Neuron (in vitro differentiated cells): ENCODE measurements at regions not wholly inside any gene's neighbourhood (a gene's known extent, or its start where the extent isn't known, plus 50 kb on each side); places are given as distances from the start of the nearest gene placed in this dataset.
A peak's percentile ranks its signal among the peaks of the same experiment; 100 is the strongest.
"Not testable (repeated sequence)": the region's sequence is repeated elsewhere in the genome, so short reads cannot be mapped to it uniquely, and the experiment has no call there.

Experiments used
- H2AFZ ChIP-seq: one replicate; pipeline ENCODE4 v1.6.1; 2013; ENCODE audit warnings: low read depth, mild to moderate bottlenecking, inconsistent platforms, low read length, moderate library complexity
- H3K27me3 ChIP-seq: one replicate; pipeline ENCODE4 v1.6.1; 2013; ENCODE audit warnings: low read length; ENCODE audit not compliant: insufficient read depth
- H3K36me3 ChIP-seq: one replicate; pipeline ENCODE4 v1.6.1; 2013; ENCODE audit warnings: low read length; ENCODE audit not compliant: insufficient read depth
- H3K4me1 ChIP-seq: one replicate; pipeline ENCODE4 v1.6.1; 2013; ENCODE audit warnings: low read length; ENCODE audit not compliant: insufficient read depth
- H3K4me3 ChIP-seq: 2 replicates; pipeline ENCODE4 v1.5.1; 2013; ENCODE audit warnings: mild to moderate bottlenecking, low read length, moderate library complexity
- H3K9me3 ChIP-seq: one replicate; pipeline ENCODE4 v1.6.1; 2013; ENCODE audit warnings: low read length

- no peaks in the 10 kb centered on the region for H3K36me3 ChIP-seq
- no peak overlapping the region for H2AFZ ChIP-seq
- H3K9me3 ChIP-seq = no peaks in the 10 kb centered on the region
- no peak overlapping the region for H3K4me3 ChIP-seq
- H3K27me3 ChIP-seq = no peaks in the 10 kb centered on the region
- no peaks in the 10 kb centered on the region for H3K4me1 ChIP-seq
Measured at GRCh38 chr18:38239606-38240005, 674.0 kb upstream of the CELF4 start.

- no peak overlapping the region for H3K4me3 ChIP-seq
- no peaks in the 10 kb centered on the region for H3K4me1 ChIP-seq
- H3K9me3 ChIP-seq = no peaks in the 10 kb centered on the region
- H3K36me3 ChIP-seq = no peaks in the 10 kb centered on the region
- no peak overlapping the region for H2AFZ ChIP-seq
- H3K27me3 ChIP-seq = no peaks in the 10 kb centered on the region
Measured at GRCh38 chr18:38237796-38238195, 672.2 kb upstream of the CELF4 start.

DNA sequence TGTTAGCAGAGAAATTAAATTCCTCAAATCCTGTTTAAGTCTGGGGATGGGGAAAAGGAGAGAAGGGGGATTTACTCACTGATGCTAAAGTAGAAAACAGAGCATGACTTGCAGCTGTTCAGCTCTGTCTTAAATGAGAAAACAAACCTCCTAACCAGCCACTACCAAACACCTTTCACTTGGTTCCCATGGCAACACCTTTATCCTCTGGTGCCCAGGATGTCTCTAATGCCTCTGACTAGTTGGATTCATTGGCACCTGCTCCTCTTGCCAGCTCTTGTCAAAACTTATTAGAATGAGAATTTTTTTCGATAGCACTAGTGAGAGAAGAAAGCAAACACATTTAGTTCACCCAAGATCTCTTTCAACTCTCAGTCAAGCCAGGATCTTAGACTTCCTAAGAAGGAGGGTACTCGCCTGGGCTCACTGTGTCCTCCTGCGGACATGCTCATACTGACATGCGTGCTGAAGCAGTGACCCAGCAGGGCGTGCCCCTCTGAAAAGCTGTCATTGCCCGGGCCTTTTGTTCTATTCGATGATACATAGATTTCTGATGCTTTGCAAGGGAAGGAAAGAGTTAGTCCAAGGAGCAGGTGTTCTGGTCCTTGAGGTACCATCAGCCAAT, 656.0 kb upstream of the CELF4 start:
- no peaks in the 10 kb centered on the region for H3K36me3 ChIP-seq
- H3K9me3 ChIP-seq = no peaks in the 10 kb centered on the region
- H3K4me1 ChIP-seq = no peaks in the 10 kb centered on the region
- no peak overlapping the region for H2AFZ ChIP-seq
- H3K27me3 ChIP-seq = no peaks in the 10 kb centered on the region
- H3K4me3 ChIP-seq = no peak overlapping the region

GRCh38 chr18:38198956-38199355, 633.4 kb upstream of the CELF4 start:
- Histone ChIP-seq H3K4me1 (peaks cover 11% of the 10 kb centered on the region), H3K4me3 (no peak overlapping the region), H3K36me3 (no peaks in the 10 kb centered on the region), H3K27me3 (no peaks in the 10 kb centered on the region), H3K9me3 (no peaks in the 10 kb centered on the region), H2AFZ (peak overlapping the region; percentile 38)

- peaks cover 11% of the 10 kb centered on the region for H3K4me1 ChIP-seq
- no peak overlapping the region for H3K4me3 ChIP-seq
- H3K36me3 ChIP-seq = no peaks in the 10 kb centered on the region
- peak overlapping the region; percentile 38 for H2AFZ ChIP-seq
- H3K9me3 ChIP-seq = no peaks in the 10 kb centered on the region
- H3K27me3 ChIP-seq = no peaks in the 10 kb centered on the region
Measured at GRCh38 chr18:38198526-38198925, 632.9 kb upstream of the CELF4 start.

DNA sequence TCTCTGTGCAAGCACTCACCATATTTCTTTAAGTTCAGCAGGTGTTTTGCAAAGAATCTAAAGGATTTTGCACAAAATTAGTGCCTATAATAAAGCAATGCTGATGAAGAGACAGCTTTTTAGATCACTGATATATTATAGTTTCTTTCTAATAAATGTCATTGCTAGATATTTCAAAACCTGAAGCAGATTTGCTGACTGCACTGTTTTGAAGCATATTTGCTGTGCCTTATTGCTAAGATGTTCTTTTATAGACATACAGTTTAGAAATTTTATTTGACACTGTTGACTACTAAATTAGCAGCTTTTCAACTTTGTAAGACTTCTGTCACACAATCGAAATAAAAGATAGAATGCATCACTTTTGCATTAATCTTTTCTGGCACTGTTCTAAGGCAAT, 620.9 kb upstream of the CELF4 start:
- H3K9me3 ChIP-seq = no peaks in the 10 kb centered on the region
- no peaks in the 10 kb centered on the region for H3K4me1 ChIP-seq
- H3K36me3 ChIP-seq = no peaks in the 10 kb centered on the region
- no peak overlapping the region for H3K4me3 ChIP-seq
- H3K27me3 ChIP-seq = no peaks in the 10 kb centered on the region
- H2AFZ ChIP-seq = no peak overlapping the region

- H2AFZ ChIP-seq = no peak overlapping the region
- H3K27me3 ChIP-seq = no peaks in the 10 kb centered on the region
- no peaks in the 10 kb centered on the region for H3K9me3 ChIP-seq
- no peak overlapping the region for H3K4me3 ChIP-seq
- H3K4me1 ChIP-seq = no peaks in the 10 kb centered on the region
- no peaks in the 10 kb centered on the region for H3K36me3 ChIP-seq
Measured at GRCh38 chr18:38174594-38174993, 609.0 kb upstream of the CELF4 start.

- Histone ChIP-seq H3K36me3 (no peaks in the 10 kb centered on the region), H3K4me1 (no peaks in the 10 kb centered on the region), H3K4me3 (no peak overlapping the region), H3K27me3 (no peaks in the 10 kb centered on the region), H3K9me3 (no peaks in the 10 kb centered on the region), H2AFZ (no peak overlapping the region)
Measured at GRCh38 chr18:38174173-38174572, 608.6 kb upstream of the CELF4 start.

- H3K4me1 ChIP-seq = no peaks in the 10 kb centered on the region
- no peaks in the 10 kb centered on the region for H3K9me3 ChIP-seq
- H3K4me3 ChIP-seq = no peak overlapping the region
- H2AFZ ChIP-seq = no peak overlapping the region
- H3K27me3 ChIP-seq = no peaks in the 10 kb centered on the region
- no peaks in the 10 kb centered on the region for H3K36me3 ChIP-seq
Measured at GRCh38 chr18:38170845-38171244, 605.2 kb upstream of the CELF4 start.

DNA sequence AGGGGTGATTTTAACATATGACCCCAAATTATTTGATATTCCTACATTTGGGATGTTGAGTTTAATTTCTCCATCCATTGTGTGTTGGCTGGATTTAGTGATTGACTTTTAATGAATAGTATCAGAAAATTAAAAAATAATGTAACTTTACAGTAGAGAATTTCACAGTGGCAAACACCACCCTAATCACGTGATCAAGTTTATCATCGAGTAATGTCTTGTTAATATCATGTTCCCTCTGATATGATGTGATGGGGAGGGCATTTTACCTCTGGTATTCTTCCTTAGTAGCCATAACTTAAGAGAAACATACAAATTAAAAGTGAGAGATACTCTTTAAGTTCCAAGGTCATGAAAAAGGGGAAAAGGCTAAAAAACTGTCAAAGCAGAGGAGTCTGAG, 602.0 kb upstream of the CELF4 start:
- H3K4me3 ChIP-seq = no peak overlapping the region
- no peaks in the 10 kb centered on the region for H3K36me3 ChIP-seq
- no peaks in the 10 kb centered on the region for H3K27me3 ChIP-seq
- no peaks in the 10 kb centered on the region for H3K4me1 ChIP-seq
- no peak overlapping the region for H2AFZ ChIP-seq
- H3K9me3 ChIP-seq = no peaks in the 10 kb centered on the region

- not testable (repeated sequence) for H3K9me3 ChIP-seq, H3K4me3 ChIP-seq, H3K4me1 ChIP-seq, H3K27me3 ChIP-seq, H2AFZ ChIP-seq, H3K36me3 ChIP-seq
Measured at GRCh38 chr18:38153116-38153515, 587.5 kb upstream of the CELF4 start.

GRCh38 chr18:38116716-38117115, 551.1 kb upstream of the CELF4 start:
- no peak overlapping the region for H2AFZ ChIP-seq
- no peak overlapping the region for H3K4me3 ChIP-seq
- no peaks in the 10 kb centered on the region for H3K27me3 ChIP-seq
- no peaks in the 10 kb centered on the region for H3K9me3 ChIP-seq
- H3K36me3 ChIP-seq = no peaks in the 10 kb centered on the region
- H3K4me1 ChIP-seq = no peaks in the 10 kb centered on the region

- Histone ChIP-seq H3K27me3 (no peaks in the 10 kb centered on the region), H3K4me3 (no peak overlapping the region), H3K9me3 (no peaks in the 10 kb centered on the region), H3K4me1 (no peaks in the 10 kb centered on the region), H3K36me3 (no peaks in the 10 kb centered on the region), H2AFZ (no peak overlapping the region)
Measured at GRCh38 chr18:38115201-38115600, 549.6 kb upstream of the CELF4 start.

GRCh38 chr18:38087538-38087937, 521.9 kb upstream of the CELF4 start:
- Histone ChIP-seq H3K4me1 (no peaks in the 10 kb centered on the region), H3K4me3 (no peak overlapping the region), H2AFZ (no peak overlapping the region), H3K36me3 (no peaks in the 10 kb centered on the region), H3K27me3 (no peaks in the 10 kb centered on the region), H3K9me3 (no peaks in the 10 kb centered on the region)
